ENCODE measurements at regions not wholly inside any gene's neighbourhood (a gene's known extent, or its start where the extent isn't known, plus 50 kb on each side); places are given as distances from the start of the nearest gene placed in this dataset.
"Not testable (repeated sequence)": the region's sequence is repeated elsewhere in the genome, so short reads cannot be mapped to it uniquely, and the experiment has no call there.

DNA sequence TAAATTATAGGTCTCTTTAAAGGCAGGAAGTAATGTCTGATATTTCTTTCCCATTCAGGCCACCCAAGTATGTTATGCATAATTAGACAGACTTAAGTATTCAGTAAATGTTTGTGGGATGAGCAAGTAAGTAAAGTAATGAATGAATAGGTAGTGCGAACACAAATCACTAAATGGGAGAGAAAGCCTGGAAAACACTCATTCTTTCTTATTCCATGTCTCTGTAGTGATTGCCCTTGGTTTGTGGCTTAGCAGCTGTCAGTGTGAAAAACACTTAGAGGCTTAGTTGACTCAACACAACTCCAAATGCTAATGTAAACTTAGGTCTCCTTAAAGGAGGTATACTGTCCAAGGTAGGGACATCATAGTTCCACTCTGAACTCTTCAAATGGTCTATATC is 182.5 kb downstream of the ZC3H11B start:
- DNase-seq, result no peak

DNA sequence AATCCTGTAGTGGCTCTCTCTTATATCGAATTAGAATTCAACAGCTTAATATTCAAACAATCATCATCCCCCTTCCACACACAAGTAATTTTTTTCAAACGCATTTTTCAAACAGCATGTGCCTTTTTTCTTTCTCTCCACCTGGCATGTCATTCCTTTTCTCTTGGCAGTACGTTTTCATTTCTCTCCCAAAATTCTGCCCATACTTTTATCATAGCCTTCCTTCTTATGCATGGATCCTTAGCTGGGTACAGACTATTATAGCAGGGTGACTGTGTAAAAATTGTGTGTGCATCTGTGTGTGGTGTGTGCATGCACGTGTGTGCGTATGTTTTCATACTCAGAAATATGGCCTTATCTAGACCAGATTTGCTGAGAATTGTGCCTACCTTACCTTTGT is 184.3 kb downstream of the ZC3H11B start:
- DNase-seq, result no peak

DNA sequence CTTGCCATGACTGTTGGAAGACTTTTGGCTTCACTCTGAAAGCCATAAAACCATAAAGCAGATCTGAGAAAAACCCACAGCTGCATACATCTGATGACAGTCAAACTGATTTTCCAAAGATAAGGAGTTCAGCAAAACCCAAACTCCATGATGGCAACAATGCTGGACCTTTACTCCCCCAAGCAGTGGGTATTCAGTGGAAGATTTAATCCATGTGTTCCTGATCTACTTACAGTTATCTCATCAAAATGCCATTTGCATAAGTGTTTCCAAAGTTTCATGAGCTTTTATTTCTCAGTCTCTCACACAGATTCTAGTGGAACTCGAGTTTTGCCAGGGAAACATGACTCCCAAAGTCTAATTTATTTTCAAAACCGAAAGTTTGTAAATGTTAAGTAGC is 184.9 kb downstream of the ZC3H11B start:
- DNase-seq, result no peak

DNA sequence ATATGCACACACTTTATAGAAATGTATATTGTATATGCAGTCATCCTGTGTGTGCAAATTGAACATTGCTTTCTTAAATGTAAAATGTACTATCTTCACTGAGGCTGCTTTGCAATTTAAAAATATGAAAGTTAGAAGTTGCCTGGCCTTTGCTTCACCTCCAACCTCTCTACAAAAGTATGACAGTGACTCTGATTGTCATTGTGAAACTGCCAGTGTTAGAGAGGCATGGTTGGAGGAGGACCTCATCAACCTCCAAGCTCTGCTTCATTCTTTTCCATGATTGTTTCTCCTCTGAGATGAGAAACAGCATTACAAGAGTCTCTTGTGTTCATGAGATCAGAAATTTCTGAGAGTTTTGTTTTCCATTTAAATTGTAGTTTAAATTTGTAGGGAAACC is 185.5 kb downstream of the ZC3H11B start:
- DNase-seq, result no peak

DNA sequence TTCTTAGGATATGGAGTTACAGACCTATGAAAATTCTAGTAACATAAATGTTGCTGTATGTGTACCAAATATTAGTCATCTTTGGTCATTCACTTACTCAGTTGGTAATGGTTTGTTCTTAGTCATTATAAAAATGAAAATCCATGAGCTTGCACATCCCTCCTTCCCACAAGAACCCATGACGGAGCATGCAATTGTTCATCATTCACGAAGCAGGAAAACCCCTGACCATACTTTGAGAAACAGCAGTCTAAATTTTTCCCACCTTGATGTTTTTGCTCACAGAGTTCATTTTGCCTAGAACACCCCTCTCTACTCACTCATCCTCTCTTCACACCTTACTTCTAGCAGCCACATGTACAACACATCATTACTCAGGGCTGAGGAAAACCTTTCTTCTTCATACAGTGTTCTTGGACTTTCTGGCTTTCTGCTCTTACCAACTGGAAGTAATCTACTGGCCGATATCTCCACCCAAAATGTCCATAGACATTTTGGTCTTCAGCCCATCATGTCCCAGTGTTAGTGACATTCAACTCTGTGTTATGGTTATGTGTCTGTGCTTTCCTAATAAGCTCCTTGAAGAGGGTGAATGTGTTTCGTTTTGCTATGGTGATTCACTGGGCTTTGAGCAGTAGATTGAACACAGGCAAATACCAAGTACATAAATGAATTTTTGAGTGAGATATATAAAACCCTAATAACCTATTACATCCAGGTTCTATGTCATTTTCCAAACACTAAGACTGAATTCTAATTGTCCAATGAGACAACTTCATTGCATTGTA is 189.9 kb downstream of the ZC3H11B start:
- DNase-seq, result no peak

DNA sequence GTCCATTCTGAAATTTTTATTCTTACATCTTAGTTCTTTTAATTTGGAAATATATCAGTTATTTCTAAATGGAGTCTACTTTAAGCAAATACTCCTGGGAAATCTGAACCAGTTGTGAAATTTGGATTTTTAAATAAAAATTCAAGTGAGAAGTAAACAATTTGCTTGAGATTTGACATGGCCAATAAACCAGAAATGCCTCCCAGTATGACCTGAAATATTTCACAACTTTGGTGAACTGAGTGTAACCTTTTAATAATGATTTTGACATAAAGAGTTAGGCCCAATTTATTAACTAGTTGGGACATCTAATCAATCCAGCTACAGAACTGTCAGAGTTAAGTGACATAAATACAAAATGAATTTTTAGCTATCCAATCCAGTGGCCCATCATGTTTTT is 192.0 kb downstream of the ZC3H11B start:
- no peak for DNase-seq

DNA sequence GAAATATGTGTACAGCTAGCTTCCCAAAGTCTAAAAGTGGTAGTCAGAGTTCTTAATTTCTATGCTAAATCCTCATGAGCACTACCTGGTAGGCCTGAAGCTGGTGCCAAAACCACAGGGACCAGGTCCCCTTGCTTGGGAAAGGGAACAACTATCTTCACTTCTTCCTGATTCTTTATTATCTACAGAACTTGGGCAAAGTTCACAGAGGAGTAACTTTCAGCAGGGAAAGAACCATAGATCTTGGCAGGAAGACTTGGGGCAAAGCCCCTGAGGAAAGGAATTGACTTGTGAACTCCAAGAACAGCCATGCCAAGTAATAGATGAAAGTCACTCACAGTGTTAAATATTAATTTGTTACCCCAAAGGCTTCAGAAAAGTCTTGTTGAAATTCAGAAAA is 193.0 kb downstream of the ZC3H11B start:
- no peak for DNase-seq

DNA sequence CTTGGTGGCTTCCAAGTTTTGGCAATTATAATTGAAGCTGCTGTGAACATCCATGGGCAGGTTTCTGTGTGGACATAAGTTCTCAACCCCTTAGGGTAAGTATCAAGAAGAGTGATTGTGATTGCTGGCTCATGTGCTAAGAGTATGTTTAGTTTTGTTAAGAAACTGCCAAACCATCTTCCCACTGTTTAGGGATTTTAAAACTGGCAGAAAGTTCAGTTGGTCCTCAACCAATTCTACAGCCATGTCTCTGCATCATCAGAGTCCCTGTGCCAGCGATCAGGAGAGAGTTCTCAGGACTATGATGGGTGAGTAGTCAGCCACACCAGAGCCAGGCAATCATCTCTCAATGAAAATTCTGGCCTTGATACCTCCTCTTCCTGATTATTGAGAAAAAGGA is 193.8 kb downstream of the ZC3H11B start:
- DNase-seq, result no peak

DNA sequence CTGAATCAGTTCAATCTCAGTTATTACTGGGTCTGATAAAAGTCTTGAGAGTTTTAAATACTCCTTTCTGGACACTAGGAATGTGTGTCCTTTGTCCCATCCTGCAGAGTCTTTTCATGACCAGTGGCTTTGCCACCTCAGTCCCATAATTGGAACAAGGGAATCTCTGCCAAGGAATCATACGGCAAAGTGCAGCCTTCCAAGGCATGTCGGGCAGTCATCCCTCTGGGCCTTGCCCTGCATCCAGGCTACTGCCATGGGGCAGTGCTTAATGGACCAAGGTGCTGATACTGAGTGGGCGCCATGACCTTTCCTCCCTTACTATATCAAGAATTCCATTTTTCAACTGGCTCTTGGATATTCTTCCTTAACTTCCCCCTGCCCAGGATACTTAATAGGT is 195.3 kb downstream of the ZC3H11B start:
- no peak for DNase-seq

DNA sequence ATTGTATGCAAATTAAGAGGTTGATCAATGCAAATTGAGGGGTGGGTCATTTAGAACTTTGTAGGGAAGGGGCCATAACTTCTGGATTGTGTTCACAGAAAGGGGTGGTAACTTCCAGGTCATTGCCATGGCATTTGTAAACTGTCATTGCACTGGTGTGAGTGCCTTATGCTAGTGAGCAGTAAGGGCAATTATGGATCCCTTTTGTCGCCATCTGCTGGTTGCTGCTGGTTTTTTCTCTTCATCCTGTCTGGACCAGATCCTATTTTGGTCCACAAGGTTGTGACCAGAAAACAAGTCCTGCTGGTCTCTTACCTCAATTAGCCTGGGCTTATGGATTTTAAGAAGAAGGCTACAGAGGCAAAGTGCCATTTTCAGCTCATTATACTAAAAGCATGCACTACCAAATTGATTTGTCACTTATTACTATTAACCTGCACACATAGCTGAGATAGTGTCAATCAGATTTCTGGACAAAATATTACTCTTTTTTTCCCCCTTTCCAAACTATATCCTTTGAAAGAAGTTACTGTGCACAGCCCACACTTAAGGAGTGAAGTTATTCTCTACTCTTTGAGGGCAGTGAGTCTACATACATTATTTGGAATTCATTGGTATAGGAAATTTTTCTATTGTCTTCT is 196.2 kb downstream of the ZC3H11B start:
- peak; percentile 80 for DNase-seq

DNA sequence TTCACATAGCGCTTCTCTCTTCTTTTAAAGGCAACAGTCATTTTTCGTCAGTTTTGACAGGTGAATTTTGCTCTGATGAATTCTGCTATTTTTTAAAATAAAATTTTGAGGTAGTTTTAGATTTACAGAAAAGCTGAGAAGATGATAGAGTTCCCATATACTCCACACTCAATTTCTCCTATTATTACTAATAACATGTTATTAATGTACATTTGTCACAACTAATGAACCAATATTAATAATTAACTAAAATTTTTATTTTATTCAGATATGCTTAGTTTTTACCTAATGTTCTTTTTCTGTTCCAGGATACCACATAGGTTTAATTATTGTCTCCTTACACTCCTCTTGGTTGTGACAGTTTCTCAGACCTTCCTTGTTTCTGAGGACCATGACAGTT is 197.0 kb downstream of the ZC3H11B start:
- DNase-seq, result no peak

DNA sequence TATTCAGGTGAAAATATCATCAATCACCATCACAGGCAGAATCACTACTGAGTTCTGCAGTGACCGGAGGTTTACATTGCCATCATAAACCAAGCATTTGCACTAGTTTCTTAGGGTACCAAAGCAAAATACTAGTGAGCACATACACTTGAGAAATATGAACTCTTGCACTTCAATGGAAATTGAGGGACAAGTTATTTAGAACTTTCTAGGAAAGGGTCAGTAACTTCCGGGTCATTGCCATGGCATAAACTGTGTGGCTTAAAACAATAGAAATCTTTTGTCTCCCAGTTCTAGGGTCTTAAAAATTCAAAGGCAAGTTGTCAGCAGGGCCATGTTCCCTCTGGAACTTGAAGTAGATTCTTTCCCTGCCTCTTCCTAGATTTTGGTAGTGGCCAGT is 197.5 kb downstream of the ZC3H11B start:
- DNase-seq, result no peak

DNA sequence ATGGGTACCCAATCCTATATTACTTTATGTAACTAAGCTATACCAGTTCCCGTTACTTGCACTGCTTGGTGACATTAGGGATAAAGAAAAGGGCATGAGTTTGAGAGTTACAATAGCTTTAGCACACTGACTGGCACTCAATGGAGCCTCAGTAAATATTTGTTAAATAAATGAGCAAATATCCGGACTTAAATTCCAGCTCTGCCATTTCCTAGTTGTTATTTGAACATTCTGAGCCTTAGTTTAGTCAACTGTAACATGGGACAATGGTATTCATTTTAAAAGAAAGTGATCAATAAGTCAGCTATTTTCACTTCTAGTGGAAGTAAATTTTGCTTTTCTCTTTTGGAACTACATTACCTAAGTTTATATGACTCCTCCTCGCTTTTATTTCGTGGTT is 198.7 kb downstream of the ZC3H11B start:
- DNase-seq, result no peak

DNA sequence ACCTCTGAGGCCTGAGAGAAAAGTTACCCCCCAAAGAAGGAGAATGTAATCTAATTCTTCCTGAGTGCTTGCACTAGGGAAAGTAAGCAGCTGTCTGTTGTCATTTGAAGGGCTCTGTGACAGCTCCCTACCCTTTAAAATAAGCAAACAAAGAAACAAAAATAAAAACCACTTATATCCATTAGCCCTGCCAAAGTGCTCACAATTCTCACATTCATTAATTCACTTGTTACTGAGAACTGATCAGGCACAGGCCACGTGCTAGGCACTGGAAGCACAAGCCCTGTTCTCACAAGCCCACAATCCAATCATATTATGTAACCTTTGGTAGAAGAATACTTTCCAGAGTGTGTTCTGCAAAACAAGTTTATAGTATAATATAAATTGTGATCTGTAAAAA is 199.4 kb downstream of the ZC3H11B start:
- no peak for DNase-seq

DNA sequence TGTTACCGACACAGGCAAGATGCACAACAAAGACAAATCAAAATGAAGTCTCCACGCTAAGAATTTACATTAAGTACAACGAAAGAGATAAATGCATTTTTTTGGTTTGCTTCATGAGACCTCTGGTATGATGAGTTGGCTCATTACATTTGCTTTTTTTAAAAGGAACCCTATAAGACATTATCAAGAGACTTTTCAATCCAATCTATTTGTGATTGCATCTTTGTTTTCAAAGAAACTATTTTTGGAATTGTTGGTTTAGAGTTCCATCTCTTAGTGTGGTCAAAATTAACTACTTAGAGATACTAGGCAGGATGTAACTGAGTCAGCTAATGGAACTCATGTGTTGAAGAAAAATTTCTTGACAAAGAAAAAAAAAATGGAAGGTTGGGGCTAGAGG is 200.1 kb downstream of the ZC3H11B start:
- DNase-seq, result no peak

DNA sequence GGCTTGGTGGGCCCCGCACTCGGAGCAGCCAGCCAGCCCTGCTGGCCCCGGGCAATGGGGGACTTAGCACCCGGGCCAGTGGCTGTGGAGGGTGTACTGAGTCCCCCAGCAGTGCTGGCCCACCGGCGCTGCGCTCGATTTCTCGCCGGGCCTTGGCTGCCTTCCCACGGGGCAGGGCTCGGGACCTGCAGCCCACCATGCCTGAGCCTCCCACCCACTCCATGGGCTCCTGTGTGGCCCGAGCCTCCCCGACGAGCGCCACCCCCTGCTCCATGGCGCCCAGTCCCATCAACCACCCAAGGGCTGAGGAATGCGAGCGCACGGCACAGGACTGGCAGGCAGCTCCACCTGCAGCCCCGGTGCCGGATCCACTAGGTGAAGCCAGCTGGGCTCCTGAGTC is 202.2 kb downstream of the ZC3H11B start:
- DNase-seq, result not testable (repeated sequence)

DNA sequence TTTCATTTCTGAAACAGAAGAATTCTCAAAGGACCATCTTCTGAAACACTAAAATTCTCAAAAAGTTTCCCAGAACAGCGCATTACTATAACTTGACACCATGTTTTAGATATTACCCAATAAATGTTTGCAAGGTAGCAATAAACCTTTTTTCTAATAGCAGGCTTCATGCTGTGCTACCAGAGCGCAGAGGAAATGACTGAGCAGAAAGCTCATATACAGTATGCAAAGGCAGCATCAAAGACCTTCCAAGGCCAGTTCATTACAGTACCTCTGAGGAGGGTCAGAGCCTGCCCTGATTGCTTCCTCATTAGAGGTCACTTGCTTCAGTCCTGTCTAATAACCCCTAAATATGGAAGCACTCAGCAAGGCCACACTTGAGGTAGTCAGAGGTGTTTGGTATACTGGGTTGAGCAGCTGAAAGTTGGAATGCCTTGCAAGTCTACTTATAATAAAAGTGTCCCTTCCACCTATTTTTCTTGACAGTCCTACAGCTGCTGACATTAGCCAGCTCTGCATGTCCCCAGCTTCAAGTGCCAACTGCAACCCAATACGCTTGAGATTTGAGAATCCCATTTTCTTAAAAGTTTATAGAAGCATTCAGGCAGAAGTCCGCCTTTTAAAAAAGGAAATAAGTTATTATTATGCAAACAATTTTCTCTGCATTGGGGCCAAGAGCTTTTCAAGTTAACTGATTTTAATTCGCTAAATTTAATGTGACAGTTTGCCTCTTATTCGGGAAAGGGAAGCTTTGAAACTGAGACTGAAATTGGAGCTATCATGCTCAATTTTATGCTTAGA is 207.2 kb downstream of the ZC3H11B start:
- DNase-seq, result no peak

DNA sequence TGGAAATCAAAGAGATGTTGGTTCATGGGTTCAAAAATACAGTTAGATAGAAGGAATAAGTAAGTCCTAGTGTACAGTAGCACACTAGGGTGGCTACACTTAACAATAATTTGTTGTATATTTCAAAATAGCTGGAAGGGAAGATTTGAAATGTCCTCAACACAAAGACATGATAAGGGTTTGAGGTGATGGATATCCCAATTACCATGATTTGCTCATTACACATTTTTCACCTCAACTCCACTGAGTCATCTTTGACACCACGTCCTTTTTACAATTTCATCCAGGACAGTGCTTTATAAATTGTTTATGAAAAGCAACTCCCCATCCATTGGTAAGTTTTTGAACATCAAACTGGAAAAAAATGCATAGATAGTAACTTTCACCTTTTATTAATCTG is 208.3 kb downstream of the ZC3H11B start:
- DNase-seq, result no peak

DNA sequence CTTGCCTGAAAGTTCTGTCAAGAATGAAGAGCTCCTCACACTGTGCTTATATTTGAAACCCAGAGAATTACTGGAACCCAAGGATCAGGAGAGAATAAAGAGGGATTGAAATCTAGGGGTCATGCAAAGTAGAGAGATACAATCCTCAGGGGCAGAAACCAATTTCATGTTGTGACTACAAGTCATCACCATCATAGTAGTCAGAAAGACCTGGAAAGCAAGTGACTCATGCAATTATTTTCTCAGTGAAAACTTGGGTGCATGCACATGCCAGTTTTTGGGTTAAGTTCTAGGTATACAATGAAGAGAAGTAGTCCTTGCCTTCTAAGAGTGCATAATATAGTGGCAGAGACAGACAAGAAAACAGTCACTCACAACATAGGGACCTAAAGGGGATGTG is 210.0 kb downstream of the ZC3H11B start:
- no peak for DNase-seq

DNA sequence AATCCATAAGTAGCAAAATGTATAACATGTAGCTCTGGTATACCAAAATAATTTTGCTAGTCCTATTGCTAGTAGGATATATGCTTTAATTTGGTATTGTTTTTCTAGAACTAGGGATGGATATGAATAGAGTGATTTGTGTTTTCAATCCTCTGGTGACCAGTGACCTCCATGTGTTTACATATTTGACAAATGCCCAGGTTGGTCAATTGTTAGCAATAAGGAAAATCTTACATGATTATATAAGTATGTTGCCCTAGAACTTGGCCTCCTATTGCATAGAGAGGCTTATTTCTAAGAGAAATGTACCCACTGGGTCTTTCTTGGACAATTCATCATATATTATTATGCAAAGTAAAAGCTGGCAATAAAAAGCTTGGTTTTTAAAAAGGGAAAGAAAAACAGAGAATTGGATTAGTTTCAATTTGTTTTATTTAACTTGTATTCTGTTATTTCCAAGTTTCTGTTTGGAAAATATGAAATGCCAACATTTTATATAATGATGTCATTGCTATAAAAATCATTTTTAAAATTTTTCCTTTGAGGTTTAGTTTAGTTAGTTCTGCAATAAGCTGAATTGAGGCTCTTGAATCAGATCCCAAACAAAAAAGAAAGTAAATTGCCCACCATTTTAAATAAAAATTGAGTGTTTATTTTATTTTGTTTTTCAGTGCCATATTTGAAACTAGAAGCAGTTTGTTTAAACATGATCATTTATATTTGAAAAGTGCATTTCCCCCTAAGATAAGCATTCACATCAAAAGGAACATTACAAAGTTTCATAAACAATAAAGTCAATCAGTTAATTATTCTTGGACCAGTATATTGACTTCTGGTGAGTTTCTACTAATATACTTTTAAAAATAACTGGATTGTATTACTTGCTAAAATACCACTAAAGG is 210.9 kb downstream of the ZC3H11B start:
- DNase-seq, result no peak

DNA sequence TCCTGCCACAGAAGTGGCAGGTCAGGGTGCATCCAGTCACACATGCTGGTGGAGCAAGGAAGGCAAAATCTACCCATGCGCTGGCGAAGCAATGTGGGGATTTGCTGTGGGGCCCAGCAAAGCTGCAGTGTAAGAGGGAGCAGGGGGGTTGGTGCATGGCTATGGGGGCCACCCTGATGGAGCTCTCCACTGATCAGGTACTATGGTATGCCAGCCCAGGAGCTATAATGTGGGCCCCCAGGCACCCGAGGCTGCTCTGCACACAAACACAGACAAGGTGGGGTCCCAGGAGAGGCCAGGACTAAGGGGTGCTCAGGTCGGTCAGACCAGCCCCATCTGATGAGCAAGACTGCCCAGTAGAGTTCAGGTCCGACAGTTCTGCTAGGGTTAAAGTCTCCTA is 213.5 kb downstream of the ZC3H11B start:
- no peak for DNase-seq

DNA sequence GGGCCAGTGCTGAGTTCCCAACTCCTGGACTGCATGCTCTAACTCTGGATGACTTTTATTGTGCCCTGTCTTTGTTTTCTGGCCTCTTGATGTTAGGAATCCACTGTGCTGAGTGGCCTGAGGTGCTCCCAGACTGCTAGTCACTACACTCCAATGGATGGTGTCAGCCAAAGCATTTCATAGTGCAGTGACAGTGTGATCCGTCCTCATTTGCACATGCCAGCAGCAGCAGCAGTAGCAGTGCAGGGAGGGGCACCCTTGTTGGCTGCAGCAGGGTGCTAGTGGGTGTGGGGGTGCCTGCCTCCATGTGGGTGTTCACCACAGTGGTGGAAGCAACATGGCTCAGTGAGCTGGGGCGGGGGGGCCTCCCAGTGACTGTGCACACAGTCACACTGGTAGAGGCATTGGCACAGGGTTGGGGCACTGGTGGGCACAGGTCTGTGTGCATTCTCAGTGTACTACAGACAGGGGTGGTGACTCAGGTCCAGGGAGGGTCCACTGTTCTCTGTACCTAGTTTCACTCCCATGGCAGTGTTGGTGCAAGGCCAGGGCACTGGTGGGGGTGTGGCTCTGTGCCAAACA is 214.0 kb downstream of the ZC3H11B start:
- no peak for DNase-seq

Data from dermis blood vessel endothelial cell (primary cell).